H9 (cell line): ENCODE measurements at regions not wholly inside any gene's neighbourhood (a gene's known extent, or its start where the extent isn't known, plus 50 kb on each side); places are given as distances from the start of the nearest gene placed in this dataset.

ENCODE experiments used
- DNase-seq: peaks from one replicate; pipeline ENCODE4 v3.0.0-alpha.2; 2017
- H2AFZ ChIP-seq: one replicate; pipeline ENCODE4 v1.6.1; 2013; ENCODE audit warnings: mild to moderate bottlenecking, low read length, control low read depth, moderate library complexity
- H2AK5ac ChIP-seq: 2 replicates; pipeline ENCODE4 v1.6.1; 2013; ENCODE audit warnings: low read length, control low read depth, mixed read lengths; ENCODE audit not compliant: insufficient read length
- H2BK120ac ChIP-seq: one replicate; pipeline ENCODE4 v1.6.1; 2013; ENCODE audit warnings: low read depth, mild to moderate bottlenecking, low read length, control low read depth, inconsistent platforms; ENCODE audit not compliant: poor library complexity, severe bottlenecking
- H2BK12ac ChIP-seq: 2 replicates; pipeline ENCODE4 v1.6.1; 2013; ENCODE audit warnings: low read length, control low read depth, mixed read lengths, low read depth; ENCODE audit not compliant: insufficient read length
- H2BK15ac ChIP-seq: 2 replicates; pipeline ENCODE4 v1.6.1; 2013; ENCODE audit warnings: low read depth, low read length, control low read depth
- H2BK20ac ChIP-seq: one replicate; pipeline ENCODE4 v1.6.1; 2013; ENCODE audit warnings: low read depth, mild to moderate bottlenecking, low read length, control low read depth, inconsistent platforms; ENCODE audit not compliant: poor library complexity, severe bottlenecking
- H2BK5ac ChIP-seq: 2 replicates; pipeline ENCODE4 v1.6.1; 2013; ENCODE audit warnings: low read length, control low read depth, mixed read lengths; ENCODE audit not compliant: insufficient read length
- H3K14ac ChIP-seq: 2 replicates; pipeline ENCODE4 v1.6.1; 2013; ENCODE audit warnings: low read length, control low read depth; ENCODE audit not compliant: insufficient read depth
- H3K18ac ChIP-seq: 2 replicates; pipeline ENCODE4 v1.6.1; 2013; ENCODE audit warnings: low read depth, mild to moderate bottlenecking, mixed read lengths, low read length, control low read depth; ENCODE audit not compliant: insufficient read length
- H3K23ac ChIP-seq: 2 replicates; pipeline ENCODE4 v1.6.1; 2013; ENCODE audit warnings: low read length, control low read depth, mixed read lengths, low read depth; ENCODE audit not compliant: insufficient read length
- H3K23me2 ChIP-seq: 2 replicates; pipeline ENCODE4 v1.6.1; 2013; ENCODE audit warnings: low read depth, mild to moderate bottlenecking, mixed read lengths, low read length, control low read depth; ENCODE audit not compliant: insufficient read length, poor library complexity, severe bottlenecking
- H3K27ac ChIP-seq: 2 replicates; pipeline ENCODE4 v1.5.1; 2013; ENCODE audit warnings: low read length, control low read depth, mixed read lengths, low read depth; ENCODE audit not compliant: insufficient read length
- H3K27me3 ChIP-seq: 2 replicates; pipeline ENCODE4 v1.6.1; 2013; ENCODE audit warnings: low read length, control low read depth, inconsistent platforms; ENCODE audit not compliant: insufficient read depth
- H3K4ac ChIP-seq: 2 replicates; pipeline ENCODE4 v1.6.1; 2013; ENCODE audit warnings: low read depth, mild to moderate bottlenecking, control low read depth, inconsistent platforms, low read length, moderate library complexity
- H3K4me1 ChIP-seq: 2 replicates; pipeline ENCODE4 v1.6.1; 2013; ENCODE audit warnings: low read length, control low read depth, inconsistent platforms; ENCODE audit not compliant: insufficient read depth
- H3K4me2 ChIP-seq: 2 replicates; pipeline ENCODE4 v1.6.1; 2013; ENCODE audit warnings: low read length, control low read depth, mixed read lengths; ENCODE audit not compliant: insufficient read length, insufficient read depth
- H3K56ac ChIP-seq: 2 replicates; pipeline ENCODE4 v1.6.1; 2013; ENCODE audit warnings: low read depth, mild to moderate bottlenecking, mixed read lengths, low read length, control low read depth; ENCODE audit not compliant: insufficient read length
- H3K79me1 ChIP-seq: 2 replicates; pipeline ENCODE4 v1.6.1; 2013; ENCODE audit warnings: low read depth, mild to moderate bottlenecking, moderate library complexity, low read length, control low read depth, inconsistent platforms; ENCODE audit not compliant: insufficient read depth, poor library complexity, severe bottlenecking
- H3K79me2 ChIP-seq: 2 replicates; pipeline ENCODE4 v1.6.1; 2013; ENCODE audit warnings: low read length, control low read depth, inconsistent platforms; ENCODE audit not compliant: insufficient read depth
- H3K9ac ChIP-seq: 2 replicates; pipeline ENCODE4 v1.6.1; 2013; ENCODE audit warnings: low read length, control low read depth, mixed read lengths; ENCODE audit not compliant: insufficient read length; ENCODE audit errors: extremely low read depth
- H3K9me3 ChIP-seq: one replicate; pipeline ENCODE4 v1.6.1; 2013; ENCODE audit warnings: low read depth, low read length, inconsistent platforms; ENCODE audit not compliant: control insufficient read depth
- H3T11ph ChIP-seq: one replicate; pipeline ENCODE4 v1.6.1; 2013; ENCODE audit warnings: mild to moderate bottlenecking, low read length, control low read depth, inconsistent platforms
- H4K20me1 ChIP-seq: one replicate; pipeline ENCODE4 v1.6.1; 2013; ENCODE audit not compliant: control insufficient read depth, insufficient read length, insufficient read depth
- H4K5ac ChIP-seq: 2 replicates; pipeline ENCODE4 v1.6.1; 2013; ENCODE audit warnings: low read depth, mild to moderate bottlenecking, mixed read lengths, low read length, control low read depth; ENCODE audit not compliant: insufficient read length
- H4K8ac ChIP-seq: replicated peaks from 2 replicates; pipeline ENCODE4 v1.6.1; 2013; ENCODE audit warnings: low read length, control low read depth, mixed read lengths, low read depth; ENCODE audit not compliant: insufficient read length
- H4K91ac ChIP-seq: 2 replicates; pipeline ENCODE4 v1.6.1; 2013; ENCODE audit warnings: low read depth, mild to moderate bottlenecking, moderate library complexity, mixed read lengths, low read length, control low read depth; ENCODE audit not compliant: insufficient read length
- H3K27ac Mint-ChIP-seq, 3 experiments: 2 replicates in 2 of 3; 3 replicates in 1 of 3; pipeline ENCODE4 v1.8.0; 2020 to 2021; ENCODE audit warnings: mixed read lengths in 3 of 3, mild to moderate bottlenecking in 1 of 3, moderate library complexity in 1 of 3
- H3K27me3 Mint-ChIP-seq: 2 replicates; pipeline ENCODE4 v1.8.0; 2021; ENCODE audit warnings: low read depth, mild to moderate bottlenecking, moderate library complexity, mixed read lengths
- H3K36me3 Mint-ChIP-seq, 3 experiments: 2 replicates in 2 of 3; 3 replicates in 1 of 3; pipeline ENCODE4 v1.8.0; 2020 to 2021; ENCODE audit warnings: low read depth in 3 of 3, mixed read lengths in 3 of 3; ENCODE audit not compliant: insufficient read depth in 1 of 3
- H3K4me1 Mint-ChIP-seq, 2 experiments: 2 replicates each; pipeline ENCODE4 v1.8.0; 2020; ENCODE audit warnings: mixed read lengths in 2 of 2
- H3K4me3 Mint-ChIP-seq, 2 experiments: 2 replicates in 1 of 2; 3 replicates in 1 of 2; pipeline ENCODE4 v1.8.0; 2020 to 2021; ENCODE audit warnings: mild to moderate bottlenecking in 2 of 2, mixed read lengths in 2 of 2, moderate library complexity in 1 of 2
- H3K9me3 Mint-ChIP-seq, 2 experiments: 2 replicates in 1 of 2; 3 replicates in 1 of 2; pipeline ENCODE4 v1.8.0; 2020; ENCODE audit warnings: mild to moderate bottlenecking in 2 of 2, mixed read lengths in 2 of 2, moderate library complexity in 1 of 2
- WGBS: extraction: QIAGEN DNeasy Blood & Tissue Kit; methylation state at CpG from one replicate; pipeline ENCODE4 v1.1.7; 2013; ENCODE audit warnings: missing lambda C conversion rate, low lambda C conversion rate, mixed read lengths; ENCODE audit not compliant: insufficient read length; ENCODE audit errors: extremely low coverage; 5-methylcytosine and 5-hydroxymethylcytosine counted together
- TF ChIP-seq, protein P1 (sequence below): fragments of 200-600 bp; sonication (generic); conservative IDR thresholded peaks from 3 replicates; pipeline ENCODE4 v1.8.0; 2021; ENCODE audit warnings: antibody characterized with exemption, mild to moderate bottlenecking

GRCh38 chr10:36050763-36051499, 408.8 kb upstream of the FZD8 start:
- H3K4me1 ChIP-seq: no peaks in the 10 kb centered on the region
- H4K91ac ChIP-seq: no peak overlapping the region
- H3K9ac ChIP-seq: no peak overlapping the region
- H3K9me3 ChIP-seq: no peaks in the 10 kb centered on the region
- no peak overlapping the region for H3K18ac ChIP-seq
- no peak overlapping the region for H2AFZ ChIP-seq
- Mint-ChIP-seq H3K27ac (no peak overlapping the region), H3K4me1 (peaks cover 5 to 8% of the 10 kb centered on the region in 2 experiments; a peak in 3 of 4 replicates), H3K4me3 (no peak overlapping the region), H3K36me3 (peaks cover 0 to 2% (median 0%) of the 10 kb centered on the region in 3 experiments; a peak in 2 of 7 replicates), H3K27me3 (peaks cover 4% of the 10 kb centered on the region), H3K9me3 (peaks cover 0 to 9% of the 10 kb centered on the region in 2 experiments; a peak in 3 of 5 replicates)
- H2BK120ac ChIP-seq: no peak overlapping the region
- no peaks in the 10 kb centered on the region for H3K79me1 ChIP-seq
- no peak overlapping the region for H3K4ac ChIP-seq
- no peak overlapping the region for H3K14ac ChIP-seq
- H3K4me2 ChIP-seq: no peak overlapping the region
- no peak overlapping the region for H3K56ac ChIP-seq
- no peaks in the 10 kb centered on the region for H3K79me2 ChIP-seq
- no peak overlapping the region for H3T11ph ChIP-seq
- no peaks in the 10 kb centered on the region for H4K20me1 ChIP-seq
- no peak overlapping the region for H2BK15ac ChIP-seq
- no peaks in the 10 kb centered on the region for H3K27me3 ChIP-seq
- TF ChIP-seq, protein P1, sequence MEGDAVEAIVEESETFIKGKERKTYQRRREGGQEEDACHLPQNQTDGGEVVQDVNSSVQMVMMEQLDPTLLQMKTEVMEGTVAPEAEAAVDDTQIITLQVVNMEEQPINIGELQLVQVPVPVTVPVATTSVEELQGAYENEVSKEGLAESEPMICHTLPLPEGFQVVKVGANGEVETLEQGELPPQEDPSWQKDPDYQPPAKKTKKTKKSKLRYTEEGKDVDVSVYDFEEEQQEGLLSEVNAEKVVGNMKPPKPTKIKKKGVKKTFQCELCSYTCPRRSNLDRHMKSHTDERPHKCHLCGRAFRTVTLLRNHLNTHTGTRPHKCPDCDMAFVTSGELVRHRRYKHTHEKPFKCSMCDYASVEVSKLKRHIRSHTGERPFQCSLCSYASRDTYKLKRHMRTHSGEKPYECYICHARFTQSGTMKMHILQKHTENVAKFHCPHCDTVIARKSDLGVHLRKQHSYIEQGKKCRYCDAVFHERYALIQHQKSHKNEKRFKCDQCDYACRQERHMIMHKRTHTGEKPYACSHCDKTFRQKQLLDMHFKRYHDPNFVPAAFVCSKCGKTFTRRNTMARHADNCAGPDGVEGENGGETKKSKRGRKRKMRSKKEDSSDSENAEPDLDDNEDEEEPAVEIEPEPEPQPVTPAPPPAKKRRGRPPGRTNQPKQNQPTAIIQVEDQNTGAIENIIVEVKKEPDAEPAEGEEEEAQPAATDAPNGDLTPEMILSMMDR: no peak
- no peak overlapping the region for H2AK5ac ChIP-seq
- H2BK12ac ChIP-seq: no peak overlapping the region
- H2BK20ac ChIP-seq: no peak overlapping the region
- DNase-seq: no peak
- no peak overlapping the region for H4K5ac ChIP-seq
- H3K23ac ChIP-seq: no peak overlapping the region
- no CpG with 5 or more reads among the region's 7 CpGs for WGBS
- no peak overlapping the region for H2BK5ac ChIP-seq
- H4K8ac ChIP-seq: no peak overlapping the region
- no peaks in the 10 kb centered on the region for H3K23me2 ChIP-seq
- H3K27ac ChIP-seq: no peak overlapping the region
